ENCODE measurements at regions not wholly inside any gene's neighbourhood (a gene's known extent, or its start where the extent isn't known, plus 50 kb on each side); places are given as distances from the start of the nearest gene placed in this dataset.
A peak's percentile ranks its signal among the peaks of the same experiment; 100 is the strongest.

GRCh38 chr5:109923205-109923604 is 233.5 kb downstream of the MAN2A1 start:
- Histone ChIP-seq H4K91ac (replicated peaks; ENCODE audit: insufficient read length, low read length) (no peak overlapping the region), H2AK5ac (ENCODE audit: low read depth, low read length) (no peak overlapping the region), H2BK5ac (ENCODE audit: low read depth, low read length) (no peak overlapping the region), H3K79me2 (ENCODE audit: control insufficient read depth in 1 of 2, insufficient read depth in 2 of 2, low read length in 2 of 2) (no peaks in the 10 kb centered on the region), H3K4me3 (ENCODE audit: extremely low read depth in 1 of 4, insufficient read depth in 2 of 4, low read depth in 3 of 4, low read length in 4 of 4) (no peak overlapping the region), H2BK12ac (ENCODE audit: low read depth, low read length) (no peak overlapping the region), H3K4me2 (ENCODE audit: insufficient read depth in 1 of 2, low read depth in 2 of 2, low read length in 2 of 2) (no peak overlapping the region), H3K9me3 (ENCODE audit: insufficient read depth in 2 of 2, low read depth in 1 of 2, low read length in 1 of 2) (no peaks in the 10 kb centered on the region), H3K14ac (ENCODE audit: insufficient read length) (no peak overlapping the region), H4K8ac (ENCODE audit: extremely low read depth, insufficient read depth, low read length) (no peak overlapping the region), H4K5ac (ENCODE audit: insufficient read length, low read depth, low read length) (no peak overlapping the region), H3K36me3 (ENCODE audit: control insufficient read depth in 2 of 4, insufficient read depth in 4 of 4, low read length in 3 of 4) (no peaks in the 10 kb centered on the region), H2BK120ac (replicated peaks; ENCODE audit: low read depth, low read length) (no peak overlapping the region), H3K4ac (replicated peaks; ENCODE audit: insufficient read length, low read depth, low read length) (no peak overlapping the region), H3K27ac (ENCODE audit: low read depth, low read length) (no peak overlapping the region), H3K4me1 (replicated peaks in 1 of 4; ENCODE audit: control insufficient read depth in 3 of 4, insufficient read depth in 4 of 4, low read length in 3 of 4) (no peaks in the 10 kb centered on the region), H3K56ac (replicated peaks; ENCODE audit: insufficient read length, low read depth, low read length) (no peak overlapping the region), H2BK15ac (ENCODE audit: low read length) (no peak overlapping the region), H3K9ac (replicated peaks in 1 of 4; ENCODE audit: extremely low read depth in 1 of 4, low read depth in 3 of 4, low read length in 3 of 4) (no peak overlapping the region), H2AFZ (ENCODE audit: low read length) (peak overlapping the region; percentile 71; the same call in 1 of the 2 replicates), H4K20me1 (replicated peaks in 1 of 2; ENCODE audit: control insufficient read depth in 1 of 2, insufficient read depth in 2 of 2, low read length in 2 of 2) (no peaks in the 10 kb centered on the region), H3K23ac (ENCODE audit: insufficient read length) (no peak overlapping the region), H3K27me3 (replicated peaks in 1 of 4; ENCODE audit: control insufficient read depth in 3 of 4, extremely low read depth in 1 of 4, insufficient read depth in 3 of 4, low read length in 3 of 4) (no peaks in the 10 kb centered on the region), H3K79me1 (ENCODE audit: low read depth, low read length) (no peaks in the 10 kb centered on the region), H3K23me2 (ENCODE audit: low read depth, low read length) (no peaks in the 10 kb centered on the region), H3K18ac (ENCODE audit: extremely low read depth, low read length) (no peak overlapping the region), H2BK20ac (ENCODE audit: low read length) (no peak overlapping the region)
- POLR2A ChIA-PET (ENCODE audit: partially characterized antibody): no interaction called here
- WGBS, 2 experiments (ENCODE audit: extremely low coverage in 1 of 2, insufficient coverage in 1 of 2, insufficient read length in 1 of 2, insufficient replicate concordance in 2 of 2, low coverage in 1 of 2, low lambda C conversion rate in 2 of 2, missing lambda C conversion rate in 1 of 2): 70% methylated on average over 1 of the region's 1 CpG; no CpG with 5 or more reads in 1 of the 2 experiments
- DNase-seq (ENCODE audit: low read depth in 1 of 2, low spot score in 2 of 2): no peak
- CTCF ChIA-PET (ENCODE audit: partially characterized antibody): no interaction called here
- no peak for FAIRE-seq
- TF ChIP-seq HDAC2 (IDR thresholded peaks at IDR 0.05; ENCODE audit: borderline replicate concordance in 1 of 2, low read depth in 2 of 2, low read length in 2 of 2): no peak
- no peak for TF ChIP-seq SP2 (IDR thresholded peaks at IDR 0.05; ENCODE audit: low read length)
- TF ChIP-seq TBP (IDR thresholded peaks at IDR 0.05; ENCODE audit: low read depth, low read length): no peak
- TF ChIP-seq SIX5 (IDR thresholded peaks at IDR 0.05; ENCODE audit: low read depth, low read length): no peak
- TF ChIP-seq MAX (IDR thresholded peaks at IDR 0.05): no peak
- TF ChIP-seq SP1 (IDR thresholded peaks at IDR 0.05; ENCODE audit: low read depth, low read length): no peak
- TF ChIP-seq CBX5 (IDR thresholded peaks at IDR 0.05; ENCODE audit: low read depth, low read length): no peak
- TF ChIP-seq GABPA (IDR thresholded peaks at IDR 0.05; ENCODE audit: borderline replicate concordance, insufficient read depth, low read length): no peak
- TF ChIP-seq ZNF274 (IDR thresholded peaks at IDR 0.05; ENCODE audit: borderline replicate concordance, extremely low read depth, low read length): no peak
- no peak for TF ChIP-seq GTF2F1 (IDR thresholded peaks at IDR 0.05; ENCODE audit: borderline replicate concordance, low read depth, low read length)
- no peak for TF ChIP-seq CEBPB (IDR thresholded peaks at IDR 0.05; ENCODE audit: low read depth, low read length)
- no peak for TF ChIP-seq BCL11A (IDR thresholded peaks at IDR 0.05; ENCODE audit: low read depth in 2 of 2, low read length in 2 of 2)
- no peak for TF ChIP-seq KDM1A (IDR thresholded peaks at IDR 0.05; ENCODE audit: borderline replicate concordance, low read length)
- no peak for TF ChIP-seq SIN3A (conservative IDR thresholded peaks at IDR 0.05 in 1 of 2, IDR thresholded peaks at IDR 0.05 in 1 of 2; ENCODE audit: low read depth in 1 of 2, low read length in 2 of 2)
